ENCODE measurements at regions not wholly inside any gene's neighbourhood (a gene's known extent, or its start where the extent isn't known, plus 50 kb on each side); places are given as distances from the start of the nearest gene placed in this dataset.

DNA sequence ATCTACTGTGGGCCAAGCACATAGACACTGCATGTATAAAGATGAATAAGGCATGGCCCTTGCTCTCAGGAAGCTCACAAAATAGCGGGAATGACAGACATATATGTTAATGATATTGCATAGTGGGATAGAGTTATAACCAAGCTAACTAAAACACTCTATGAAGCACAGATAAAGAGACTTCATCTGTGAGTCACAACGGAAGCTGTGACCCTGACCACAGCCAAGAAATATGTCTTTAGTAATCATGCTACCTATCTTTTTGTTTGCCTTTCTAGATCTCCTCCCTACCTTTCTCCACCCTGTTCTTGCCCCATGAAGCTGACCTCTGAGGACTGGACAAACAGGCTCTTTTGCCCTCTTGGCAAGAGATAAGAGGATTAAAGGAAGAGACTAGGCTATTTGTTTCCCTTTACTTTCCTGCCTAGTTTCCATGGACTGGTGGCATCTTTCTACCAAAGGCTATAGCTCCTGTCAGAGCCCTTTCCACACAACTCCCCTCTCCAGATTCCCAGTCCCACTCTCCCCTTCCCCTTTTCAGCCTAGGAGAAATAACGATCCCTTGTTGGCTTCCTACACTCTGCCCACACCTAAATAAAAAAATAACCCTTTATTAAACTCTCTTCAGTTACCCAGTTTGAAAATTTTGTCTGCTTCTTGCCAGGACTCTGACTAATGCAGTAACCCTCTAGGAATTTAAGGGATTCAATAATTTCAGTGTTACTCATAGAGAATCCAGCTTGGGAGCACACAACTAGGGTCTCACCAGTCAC is 504.9 kb upstream of the MARCKS start:
- TF ChIP-seq, protein P1, sequence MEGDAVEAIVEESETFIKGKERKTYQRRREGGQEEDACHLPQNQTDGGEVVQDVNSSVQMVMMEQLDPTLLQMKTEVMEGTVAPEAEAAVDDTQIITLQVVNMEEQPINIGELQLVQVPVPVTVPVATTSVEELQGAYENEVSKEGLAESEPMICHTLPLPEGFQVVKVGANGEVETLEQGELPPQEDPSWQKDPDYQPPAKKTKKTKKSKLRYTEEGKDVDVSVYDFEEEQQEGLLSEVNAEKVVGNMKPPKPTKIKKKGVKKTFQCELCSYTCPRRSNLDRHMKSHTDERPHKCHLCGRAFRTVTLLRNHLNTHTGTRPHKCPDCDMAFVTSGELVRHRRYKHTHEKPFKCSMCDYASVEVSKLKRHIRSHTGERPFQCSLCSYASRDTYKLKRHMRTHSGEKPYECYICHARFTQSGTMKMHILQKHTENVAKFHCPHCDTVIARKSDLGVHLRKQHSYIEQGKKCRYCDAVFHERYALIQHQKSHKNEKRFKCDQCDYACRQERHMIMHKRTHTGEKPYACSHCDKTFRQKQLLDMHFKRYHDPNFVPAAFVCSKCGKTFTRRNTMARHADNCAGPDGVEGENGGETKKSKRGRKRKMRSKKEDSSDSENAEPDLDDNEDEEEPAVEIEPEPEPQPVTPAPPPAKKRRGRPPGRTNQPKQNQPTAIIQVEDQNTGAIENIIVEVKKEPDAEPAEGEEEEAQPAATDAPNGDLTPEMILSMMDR (IDR thresholded peaks at IDR 0.05), result no peak
- peak; percentile 16 to 34 for ATAC-seq
- Histone ChIP-seq H3K4me3 (no peak overlapping the region), H3K27ac (no peak overlapping the region), H3K36me3 (no peaks in the 10 kb centered on the region), H3K4me1 (no peaks in the 10 kb centered on the region), H3K9me3 (no peaks in the 10 kb centered on the region), H3K27me3 (ENCODE audit: low read depth) (no peaks in the 10 kb centered on the region)
- intact Hi-C loops (cut with DNase I), result no loop called here
- no peak for DNase-seq

DNA sequence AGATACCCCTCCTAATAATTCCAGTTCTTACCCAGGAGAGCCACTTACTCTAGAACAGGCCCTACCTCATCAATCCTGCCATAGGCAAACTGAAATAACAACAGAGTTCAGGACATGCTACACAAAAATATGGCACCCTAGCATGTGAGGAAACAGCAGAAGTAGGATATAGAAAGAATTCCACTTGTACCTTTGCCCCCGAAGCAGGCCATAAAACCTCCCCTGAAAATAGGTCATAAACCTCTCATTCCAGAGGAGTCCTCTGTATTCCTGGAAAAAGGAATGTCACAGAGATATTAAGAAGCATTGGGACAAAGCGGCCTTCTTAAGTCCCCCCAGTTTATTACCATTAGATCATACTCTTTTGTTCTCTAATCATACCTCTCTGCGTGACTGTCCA is 504.3 kb upstream of the MARCKS start:
- ATAC-seq, result no peak

DNA sequence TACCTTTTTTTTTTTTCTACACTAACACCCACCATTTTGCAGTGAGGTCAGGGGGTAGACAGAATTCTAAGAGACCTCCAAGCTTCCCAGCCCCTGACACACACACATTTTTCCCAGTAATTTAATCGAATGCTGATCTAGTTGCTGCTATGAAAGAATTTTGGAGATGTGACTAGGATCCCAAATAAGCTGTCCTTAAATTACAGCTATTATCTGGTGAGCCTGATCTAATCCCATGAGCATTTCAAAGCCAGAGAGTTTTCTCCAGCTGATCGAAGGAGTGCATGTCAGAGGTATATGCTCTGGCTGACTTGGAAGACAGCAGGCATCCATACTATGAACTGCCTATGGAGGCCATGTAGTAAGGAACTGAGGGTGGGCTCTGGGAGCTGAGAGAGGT is 503.8 kb upstream of the MARCKS start:
- DNase-seq (no peak), ATAC-seq (no peak)
- Histone ChIP-seq H3K27ac (no peak overlapping the region), H3K36me3 (no peaks in the 10 kb centered on the region), H3K9me3 (no peaks in the 10 kb centered on the region), H3K27me3 (ENCODE audit: low read depth) (no peaks in the 10 kb centered on the region), H3K4me3 (no peak overlapping the region), H3K4me1 (no peaks in the 10 kb centered on the region)
- TF ChIP-seq, protein P1 (IDR thresholded peaks at IDR 0.05), result no peak
- intact Hi-C loops (cut with DNase I), result no loop called here

More for the DNA sequence above, 504.3 kb upstream of the MARCKS start:
- intact Hi-C loops (cut with DNase I), result no loop called here
- H3K36me3 ChIP-seq, result no peaks in the 10 kb centered on the region
- H3K4me3 ChIP-seq, result no peak overlapping the region
- no peaks in the 10 kb centered on the region for H3K9me3 ChIP-seq
- H3K4me1 ChIP-seq, result no peaks in the 10 kb centered on the region
- DNase-seq, result no peak
- H3K27ac ChIP-seq, result no peak overlapping the region
- no peaks in the 10 kb centered on the region for H3K27me3 ChIP-seq (ENCODE audit: low read depth)
- TF ChIP-seq, protein P1 (IDR thresholded peaks at IDR 0.05), result no peak

DNA sequence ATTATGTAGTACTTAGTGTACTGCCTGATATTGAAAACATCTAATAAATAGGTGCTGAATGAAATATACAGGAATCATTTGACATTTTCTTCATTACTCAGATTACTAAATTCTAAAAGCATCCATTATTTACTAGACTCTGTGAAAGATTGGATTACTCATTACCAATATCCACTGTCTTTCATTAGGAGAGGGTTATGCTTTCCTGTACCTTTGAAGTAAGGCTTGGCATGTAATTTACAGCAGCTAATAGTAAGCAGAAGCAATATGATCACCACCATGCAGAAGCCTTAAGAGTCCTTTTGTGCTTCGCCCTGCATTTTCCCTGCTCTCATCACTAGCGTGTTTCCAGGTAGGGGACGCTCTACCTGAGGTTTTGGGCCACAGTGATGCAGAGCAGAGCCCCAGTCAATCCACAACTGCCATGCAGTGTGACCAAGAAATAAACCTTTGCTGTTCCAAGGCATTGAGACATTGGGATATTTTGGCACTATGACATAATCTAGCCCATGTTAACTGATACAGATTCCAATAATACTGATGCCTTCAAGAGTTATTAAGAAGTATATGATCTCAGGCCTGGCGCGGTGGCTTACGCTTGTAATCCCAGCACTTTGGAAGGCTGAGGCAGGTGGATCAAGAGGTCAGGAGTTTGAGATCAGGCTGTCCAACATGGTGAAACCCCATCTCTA is 502.8 kb upstream of the MARCKS start:
- H3K27ac ChIP-seq, result no peak overlapping the region
- no peaks in the 10 kb centered on the region for H3K9me3 ChIP-seq
- no peak for ATAC-seq

DNA sequence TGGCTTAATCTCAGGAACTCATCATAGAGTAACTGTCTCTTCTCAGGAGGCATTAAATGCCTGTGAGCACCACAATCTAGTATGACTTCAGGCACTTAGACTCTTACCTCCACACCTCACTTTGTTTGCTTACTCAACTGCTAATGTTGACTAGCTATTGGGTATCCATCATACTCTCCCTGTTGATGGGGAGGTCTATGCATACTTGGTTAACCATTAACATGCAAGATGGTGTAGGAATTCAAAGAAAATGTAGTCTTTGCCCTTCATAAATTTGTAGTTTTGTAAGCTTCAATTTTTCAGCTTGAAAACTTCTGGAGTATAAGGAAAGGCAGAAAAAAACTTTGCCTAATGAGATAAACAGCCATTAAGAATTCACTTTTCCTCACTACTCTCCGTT is 501.0 kb upstream of the MARCKS start:
- DNase-seq, result no peak
- no peaks in the 10 kb centered on the region for H3K9me3 ChIP-seq
- H3K4me1 ChIP-seq, result no peaks in the 10 kb centered on the region
- no peak overlapping the region for H3K27ac ChIP-seq
- no peak for ATAC-seq
- intact Hi-C loops (cut with DNase I), result no loop called here
- H3K36me3 ChIP-seq, result no peaks in the 10 kb centered on the region
- TF ChIP-seq, protein P1 (IDR thresholded peaks at IDR 0.05), result no peak
- H3K27me3 ChIP-seq (ENCODE audit: low read depth), result no peaks in the 10 kb centered on the region
- H3K4me3 ChIP-seq, result no peak overlapping the region

More for the DNA sequence above, 502.8 kb upstream of the MARCKS start:
- Histone ChIP-seq H3K27me3 (ENCODE audit: low read depth) (no peaks in the 10 kb centered on the region), H3K4me3 (no peak overlapping the region), H3K36me3 (no peaks in the 10 kb centered on the region), H3K4me1 (no peaks in the 10 kb centered on the region)
- no peak for DNase-seq
- TF ChIP-seq, protein P1 (IDR thresholded peaks at IDR 0.05), result no peak
- intact Hi-C loops (cut with DNase I), result no loop called here
